Testis (tissue), 2 donors: ENCODE measurements at regions not wholly inside any gene's neighbourhood (a gene's known extent, or its start where the extent isn't known, plus 50 kb on each side); places are given as distances from the start of the nearest gene placed in this dataset.
"Not testable (repeated sequence)": the region's sequence is repeated elsewhere in the genome, so short reads cannot be mapped to it uniquely, and the experiment has no call there.

Experiments used
- DNase-seq: peaks from one replicate; pipeline ENCODE4 v3.0.0-alpha.2; 2019
- H3K27ac ChIP-seq, 2 donors: fragments of 200-600 bp; sonication (generic); one replicate each; pipeline ENCODE4 v1.5.1; 2019
- H3K27me3 ChIP-seq: fragments of 200-600 bp; sonication (generic); one replicate; pipeline ENCODE4 v1.5.1; 2019
- H3K36me3 ChIP-seq: fragments of 200-600 bp; sonication (generic); one replicate; pipeline ENCODE4 v1.5.1; 2017; ENCODE audit warnings: low read depth; ENCODE audit errors: missing control alignments
- H3K4me1 ChIP-seq: fragments of 200-600 bp; sonication (generic); one replicate; pipeline ENCODE4 v1.5.1; 2019
- H3K4me3 ChIP-seq, 2 donors: fragments of 200-600 bp; sonication (generic); one replicate each; pipeline ENCODE4 v1.5.1; 2017 to 2019
- H3K9me3 ChIP-seq: fragments of 200-600 bp; sonication (generic); one replicate; pipeline ENCODE4 v1.5.1; 2017
- CTCF ChIP-seq, 3 experiments: fragments of 450-650 bp in 2 of 3; fragments of 200-600 bp in 1 of 3; sonication (generic) in 1 of 3; IDR thresholded peaks; one replicate each; pipeline ENCODE4 v1.5.1; 2016 to 2019; ENCODE audit warnings: antibody characterized with exemption in 3 of 3, mild to moderate bottlenecking in 2 of 3, moderate library complexity in 1 of 3
- POLR2A ChIP-seq: fragments of 450-650 bp; IDR thresholded peaks from one replicate; pipeline ENCODE4 v1.6.1; 2017; ENCODE audit warnings: antibody characterized with exemption, mild to moderate bottlenecking, moderate library complexity
- WGBS, 2 donors: methylation state at CpG; one replicate each; pipeline ENCODE4 v1.1.5; 2018; 5-methylcytosine and 5-hydroxymethylcytosine counted together
- intact Hi-C: fragments of 100-400 bp; cut with DNase I; formaldehyde crosslinking; loops from one replicate; pipeline ENCODE4 v1.15.1; 2023; ENCODE audit warnings: low total_unique reads

GRCh38 chr4:104010722-104011121 lies 290.9 kb upstream of the TACR3 start:
- no peaks in the 10 kb centered on the region for H3K9me3 ChIP-seq
- peak overlapping the region in 1 of 2 donors; percentile 9 for H3K4me3 ChIP-seq
- H3K27ac ChIP-seq: no peak overlapping the region
- WGBS, 2 donors: 57 to 85% methylated on average over 2 of the region's 2 CpGs
- no peaks in the 10 kb centered on the region for H3K27me3 ChIP-seq
- DNase-seq: no peak
- no peak for TF ChIP-seq POLR2A
- no peak for TF ChIP-seq CTCF (IDR thresholded peaks at IDR 0.05)
- intact Hi-C loops: no loop called here
- H3K36me3 ChIP-seq: no peaks in the 10 kb centered on the region
- H3K4me1 ChIP-seq: no peaks in the 10 kb centered on the region

- H3K4me1 ChIP-seq, H3K9me3 ChIP-seq, DNase-seq, H3K27me3 ChIP-seq, H3K36me3 ChIP-seq, H3K4me3 ChIP-seq, H3K27ac ChIP-seq, intact Hi-C loops: not testable (repeated sequence)
- 83 to 86% methylated on average over 6 of the region's 6 CpGs for WGBS, 2 donors
Measured at GRCh38 chr4:104002318-104002717, 282.5 kb upstream of the TACR3 start.

GRCh38 chr4:103998756-103999155 lies 279.0 kb upstream of the TACR3 start:
- Histone ChIP-seq H3K27me3 (no peaks in the 10 kb centered on the region), H3K4me3 (no peak overlapping the region), H3K9me3 (no peaks in the 10 kb centered on the region), H3K27ac (no peak overlapping the region), H3K4me1 (peaks cover 4% of the 10 kb centered on the region), H3K36me3 (no peaks in the 10 kb centered on the region)
- TF ChIP-seq CTCF (IDR thresholded peaks at IDR 0.05): no peak
- no peak for TF ChIP-seq POLR2A
- DNase-seq: no peak
- WGBS, 2 donors: 68 to 72% methylated on average over 3 of the region's 3 CpGs
- intact Hi-C loops: no loop called here

GRCh38 chr4:103996637-103997036 lies 276.9 kb upstream of the TACR3 start:
- peak; percentile 37 for DNase-seq
- Histone ChIP-seq H3K9me3 (no peaks in the 10 kb centered on the region), H3K4me1 (peaks cover 4% of the 10 kb centered on the region), H3K36me3 (no peaks in the 10 kb centered on the region), H3K27ac (no peak overlapping the region), H3K27me3 (no peaks in the 10 kb centered on the region), H3K4me3 (no peak overlapping the region)
- no peak for TF ChIP-seq CTCF (IDR thresholded peaks at IDR 0.05)
- TF ChIP-seq POLR2A: no peak
- 22 to 29% methylated on average over 2 of the region's 2 CpGs for WGBS, 2 donors
- intact Hi-C loops: no loop called here

- WGBS, 2 donors: 8 to 13% methylated on average over 2 of the region's 2 CpGs
- H3K27me3 ChIP-seq: no peaks in the 10 kb centered on the region
- no peak overlapping the region for H3K27ac ChIP-seq
- no peaks in the 10 kb centered on the region for H3K36me3 ChIP-seq
- no peaks in the 10 kb centered on the region for H3K9me3 ChIP-seq
- DNase-seq: no peak
- no peak overlapping the region for H3K4me3 ChIP-seq
- intact Hi-C loops: no loop called here
- no peak for TF ChIP-seq CTCF (IDR thresholded peaks at IDR 0.05)
- TF ChIP-seq POLR2A: no peak
- peaks cover 4% of the 10 kb centered on the region for H3K4me1 ChIP-seq
Measured at GRCh38 chr4:103996064-103996463, 276.3 kb upstream of the TACR3 start.
